ENCODE measurements at regions not wholly inside any gene's neighbourhood (a gene's known extent, or its start where the extent isn't known, plus 50 kb on each side); places are given as distances from the start of the nearest gene placed in this dataset.
"Not testable (repeated sequence)": the region's sequence is repeated elsewhere in the genome, so short reads cannot be mapped to it uniquely, and the experiment has no call there.

GRCh38 chr18:4753151-4753550 is 298.0 kb upstream of the DLGAP1 start:
- DNase-seq = not testable (repeated sequence)

- no peak for DNase-seq
These were observed 296.4 kb upstream of the DLGAP1 start for GRCh38 chr18:4751523-4751922.

GRCh38 chr18:4750393-4751346 is 295.6 kb upstream of the DLGAP1 start:
- DNase-seq = no peak

GRCh38 chr18:4748975-4749374 is 293.9 kb upstream of the DLGAP1 start:
- no peak for DNase-seq

- no peak for DNase-seq
These were observed 279.8 kb upstream of the DLGAP1 start for GRCh38 chr18:4734903-4735302.

GRCh38 chr18:4734021-4734420 is 278.9 kb upstream of the DLGAP1 start:
- no peak for DNase-seq

- DNase-seq = no peak
These were observed 266.4 kb upstream of the DLGAP1 start for GRCh38 chr18:4721545-4721944.

- no peak for DNase-seq
These were observed 265.4 kb upstream of the DLGAP1 start for GRCh38 chr18:4720518-4720917.

GRCh38 chr18:4705894-4706293 is 250.8 kb upstream of the DLGAP1 start:
- no peak for DNase-seq

GRCh38 chr18:4704781-4705180 is 249.7 kb upstream of the DLGAP1 start:
- no peak for DNase-seq

- no peak for DNase-seq
These were observed 236.7 kb upstream of the DLGAP1 start for GRCh38 chr18:4691836-4692235.

GRCh38 chr18:4678685-4679084 is 223.6 kb upstream of the DLGAP1 start:
- DNase-seq = not testable (repeated sequence)

- no peak for DNase-seq
These were observed 221.9 kb upstream of the DLGAP1 start for GRCh38 chr18:4677006-4677405.

GRCh38 chr18:4672162-4672561 is 217.1 kb upstream of the DLGAP1 start:
- no peak for DNase-seq

- DNase-seq = no peak
These were observed 203.7 kb upstream of the DLGAP1 start for GRCh38 chr18:4658804-4659203.

GRCh38 chr18:4653418-4653817 is 198.3 kb upstream of the DLGAP1 start:
- DNase-seq = no peak

GRCh38 chr18:4641771-4642368 is 186.8 kb upstream of the DLGAP1 start:
- DNase-seq = no peak

- DNase-seq = no peak
These were observed 185.4 kb upstream of the DLGAP1 start for GRCh38 chr18:4640349-4641012.

GRCh38 chr18:4639628-4640310 is 184.7 kb upstream of the DLGAP1 start:
- no peak for DNase-seq

GRCh38 chr18:4638680-4639079 is 183.6 kb upstream of the DLGAP1 start:
- DNase-seq = no peak

- no peak for DNase-seq
These were observed 182.8 kb upstream of the DLGAP1 start for GRCh38 chr18:4637876-4638275.

GRCh38 chr18:4636967-4637366 is 181.9 kb upstream of the DLGAP1 start:
- DNase-seq = no peak

GRCh38 chr18:4631239-4631638 is 176.1 kb upstream of the DLGAP1 start:
- DNase-seq = no peak

Measured in CD4-positive, alpha-beta T cell treated with Interleukin-17A for 1 hour (primary cell).